SK-N-SH treated with all-trans-retinoic acid at 6 μM for 48 hours (cell line): ENCODE measurements at regions not wholly inside any gene's neighbourhood (a gene's known extent, or its start where the extent isn't known, plus 50 kb on each side); places are given as distances from the start of the nearest gene placed in this dataset.
"Not testable (repeated sequence)": the region's sequence is repeated elsewhere in the genome, so short reads cannot be mapped to it uniquely, and the experiment has no call there.

Experiments used
- ATAC-seq: fragments of 200-7000 bp; cut with Tn5 transposase; 3 replicates; pipeline ENCODE4 v1.9.1; 2020; ENCODE audit warnings: mild to moderate bottlenecking, moderate library complexity
- ARNTL ChIP-seq: fragments of 450-650 bp; formaldehyde crosslinking; IDR thresholded peaks from 2 replicates; pipeline ENCODE4 v1.5.0; 2020; ENCODE audit warnings: low read depth, mild to moderate bottlenecking, moderate library complexity, borderline replicate concordance
- BACH2 ChIP-seq: fragments of 250-450 bp; sonication (Bioruptor Pico); IDR thresholded peaks from 2 replicates; pipeline ENCODE4 v1.9.0; 2021; ENCODE audit warnings: mild to moderate bottlenecking, borderline replicate concordance
- CSDC2 ChIP-seq: fragments of 250-450 bp; sonication (Bioruptor Pico); IDR thresholded peaks from 2 replicates; pipeline ENCODE4 v1.5.0; 2020; ENCODE audit warnings: mild to moderate bottlenecking, moderate library complexity
- ESRRG ChIP-seq: fragments of 250-450 bp; sonication (Bioruptor Pico); IDR thresholded peaks from 2 replicates; pipeline ENCODE4 v1.6.1; 2021; ENCODE audit warnings: mild to moderate bottlenecking
- GLIS3 ChIP-seq: fragments of 250-450 bp; sonication (Bioruptor Pico); IDR thresholded peaks from 2 replicates; pipeline ENCODE4 v1.5.0; 2020; ENCODE audit warnings: mild to moderate bottlenecking, moderate library complexity
- ISL1 ChIP-seq: fragments of 250-450 bp; sonication (Bioruptor Pico); IDR thresholded peaks from 2 replicates; pipeline ENCODE4 v2.1.2; 2022; ENCODE audit warnings: mild to moderate bottlenecking, moderate library complexity
- OSR1 ChIP-seq: fragments of 250-450 bp; sonication (Bioruptor Pico); IDR thresholded peaks from 2 replicates; pipeline ENCODE4 v1.8.0; 2022; ENCODE audit warnings: moderate library complexity, mild to moderate bottlenecking, inconsistent platforms
- PPARA ChIP-seq: fragments of 250-450 bp; sonication (Bioruptor Pico); IDR thresholded peaks from 2 replicates; pipeline ENCODE4 v1.5.0; 2020; ENCODE audit warnings: mild to moderate bottlenecking, borderline replicate concordance
- RARB ChIP-seq: fragments of 250-450 bp; sonication (Bioruptor Pico); IDR thresholded peaks from 2 replicates; pipeline ENCODE4 v1.8.0; 2021; ENCODE audit warnings: mild to moderate bottlenecking, moderate library complexity
- SNAI2 ChIP-seq: fragments of 250-450 bp; sonication (Bioruptor Pico); IDR thresholded peaks from 2 replicates; pipeline ENCODE4 v1.5.0; 2020; ENCODE audit warnings: mild to moderate bottlenecking, moderate library complexity
- TCF4 ChIP-seq: fragments of 250-450 bp; sonication (Bioruptor Pico); IDR thresholded peaks from 2 replicates; pipeline ENCODE4 v1.8.0; 2021; ENCODE audit warnings: mild to moderate bottlenecking, moderate library complexity, borderline replicate concordance
- TOX ChIP-seq: fragments of 250-450 bp; sonication (Bioruptor Pico); IDR thresholded peaks from 2 replicates; pipeline ENCODE4 v1.8.0; 2021; ENCODE audit warnings: mild to moderate bottlenecking, moderate library complexity, borderline replicate concordance
- ZFP3 ChIP-seq: fragments of 250-450 bp; sonication (Bioruptor Pico); IDR thresholded peaks from 2 replicates; pipeline ENCODE4 v1.5.0; 2020; ENCODE audit warnings: mild to moderate bottlenecking, moderate library complexity
- ZNF565 ChIP-seq: fragments of 450-650 bp; formaldehyde crosslinking; conservative IDR thresholded peaks from 2 replicates; pipeline ENCODE4 v1.5.0; 2020; ENCODE audit warnings: low read depth, mild to moderate bottlenecking, moderate library complexity
- ZNF70 ChIP-seq: fragments of 450-650 bp; formaldehyde crosslinking; IDR thresholded peaks from 2 replicates; pipeline ENCODE4 v1.5.0; 2020; ENCODE audit warnings: mild to moderate bottlenecking, moderate library complexity
- TF ChIP-seq, protein P1 (sequence below): fragments of 250-450 bp; sonication (Bioruptor Pico); IDR thresholded peaks from 2 replicates; pipeline ENCODE4 v1.5.1; 2021; ENCODE audit warnings: mild to moderate bottlenecking, moderate library complexity
- TF ChIP-seq, protein P2 (sequence below): fragments of 250-450 bp; sonication (Bioruptor Pico); IDR thresholded peaks from 2 replicates; pipeline ENCODE4 v1.8.0; 2021; ENCODE audit warnings: low read depth, mild to moderate bottlenecking, moderate library complexity, borderline replicate concordance
- TF ChIP-seq, protein P3 (sequence below): fragments of 250-450 bp; sonication (Bioruptor Pico); IDR thresholded peaks from 2 replicates; pipeline ENCODE4 v1.5.0; 2020; ENCODE audit warnings: mild to moderate bottlenecking, moderate library complexity
- TF ChIP-seq, protein P4 (sequence below): fragments of 250-450 bp; sonication (Bioruptor Pico); IDR thresholded peaks from 2 replicates; pipeline ENCODE4 v1.8.0; 2020; ENCODE audit warnings: mild to moderate bottlenecking, moderate library complexity, borderline replicate concordance

DNA sequence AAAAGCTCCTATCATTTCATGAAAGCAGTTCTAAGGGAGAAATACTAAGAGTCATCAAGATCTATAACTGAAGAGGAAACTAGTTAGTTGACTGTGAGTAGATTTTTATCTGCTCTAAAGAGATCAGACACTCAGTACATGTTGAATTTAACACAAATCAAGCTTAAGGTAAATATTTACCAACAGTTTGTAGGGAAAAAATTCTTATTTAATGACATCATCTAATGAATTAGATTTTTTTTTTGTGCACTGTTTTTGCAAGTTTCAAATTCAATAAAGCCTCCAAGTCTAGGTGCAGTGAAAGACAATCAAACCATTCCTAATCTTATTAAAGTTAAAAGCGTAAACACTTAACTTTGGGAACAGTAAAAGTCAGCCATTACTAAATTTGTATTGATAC lies 93.0 kb upstream of the PRKD1 start (continued):
- TF ChIP-seq, protein P1, sequence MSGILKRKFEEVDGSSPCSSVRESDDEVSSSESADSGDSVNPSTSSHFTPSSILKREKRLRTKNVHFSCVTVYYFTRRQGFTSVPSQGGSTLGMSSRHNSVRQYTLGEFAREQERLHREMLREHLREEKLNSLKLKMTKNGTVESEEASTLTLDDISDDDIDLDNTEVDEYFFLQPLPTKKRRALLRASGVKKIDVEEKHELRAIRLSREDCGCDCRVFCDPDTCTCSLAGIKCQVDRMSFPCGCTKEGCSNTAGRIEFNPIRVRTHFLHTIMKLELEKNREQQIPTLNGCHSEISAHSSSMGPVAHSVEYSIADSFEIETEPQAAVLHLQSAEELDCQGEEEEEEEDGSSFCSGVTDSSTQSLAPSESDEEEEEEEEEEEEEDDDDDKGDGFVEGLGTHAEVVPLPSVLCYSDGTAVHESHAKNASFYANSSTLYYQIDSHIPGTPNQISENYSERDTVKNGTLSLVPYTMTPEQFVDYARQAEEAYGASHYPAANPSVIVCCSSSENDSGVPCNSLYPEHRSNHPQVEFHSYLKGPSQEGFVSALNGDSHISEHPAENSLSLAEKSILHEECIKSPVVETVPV (CRISPR knock-in tag) = no peak
- TF ChIP-seq PPARA (no peak), GLIS3 (CRISPR knock-in tag) (no peak), ZFP3 (CRISPR knock-in tag) (no peak), ISL1 (CRISPR knock-in tag) (no peak), ZNF70 (CRISPR knock-in tag) (no peak), RARB (CRISPR knock-in tag) (no peak), OSR1 (CRISPR knock-in tag) (no peak)
- TF ChIP-seq, protein P2, sequence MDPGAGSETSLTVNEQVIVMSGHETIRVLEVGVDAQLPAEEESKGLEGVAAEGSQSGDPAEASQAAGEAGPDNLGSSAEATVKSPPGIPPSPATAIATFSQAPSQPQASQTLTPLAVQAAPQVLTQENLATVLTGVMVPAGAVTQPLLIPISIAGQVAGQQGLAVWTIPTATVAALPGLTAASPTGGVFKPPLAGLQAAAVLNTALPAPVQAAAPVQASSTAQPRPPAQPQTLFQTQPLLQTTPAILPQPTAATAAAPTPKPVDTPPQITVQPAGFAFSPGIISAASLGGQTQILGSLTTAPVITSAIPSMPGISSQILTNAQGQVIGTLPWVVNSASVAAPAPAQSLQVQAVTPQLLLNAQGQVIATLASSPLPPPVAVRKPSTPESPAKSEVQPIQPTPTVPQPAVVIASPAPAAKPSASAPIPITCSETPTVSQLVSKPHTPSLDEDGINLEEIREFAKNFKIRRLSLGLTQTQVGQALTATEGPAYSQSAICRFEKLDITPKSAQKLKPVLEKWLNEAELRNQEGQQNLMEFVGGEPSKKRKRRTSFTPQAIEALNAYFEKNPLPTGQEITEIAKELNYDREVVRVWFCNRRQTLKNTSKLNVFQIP (CRISPR knock-in tag) = no peak

DNA sequence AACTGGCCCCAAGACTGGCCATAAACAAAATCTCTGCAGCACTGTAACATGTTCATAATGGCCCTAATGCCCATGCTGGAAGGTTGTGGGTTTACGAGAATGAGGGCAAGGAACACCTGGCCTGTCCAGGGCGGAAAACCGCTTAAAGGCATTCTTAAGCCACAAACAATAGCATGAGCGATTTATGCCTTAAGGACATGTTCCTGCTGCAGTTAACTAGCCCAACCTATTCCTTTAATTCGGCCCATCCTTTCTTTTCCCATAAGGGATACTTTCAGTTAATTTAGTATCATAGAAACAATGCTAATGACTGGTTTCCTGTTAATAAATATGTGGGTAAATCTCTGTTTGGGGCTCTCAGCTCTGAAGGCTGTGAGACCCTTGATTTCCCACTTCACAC lies 95.7 kb upstream of the PRKD1 start:
- not testable (repeated sequence) for ATAC-seq

DNA sequence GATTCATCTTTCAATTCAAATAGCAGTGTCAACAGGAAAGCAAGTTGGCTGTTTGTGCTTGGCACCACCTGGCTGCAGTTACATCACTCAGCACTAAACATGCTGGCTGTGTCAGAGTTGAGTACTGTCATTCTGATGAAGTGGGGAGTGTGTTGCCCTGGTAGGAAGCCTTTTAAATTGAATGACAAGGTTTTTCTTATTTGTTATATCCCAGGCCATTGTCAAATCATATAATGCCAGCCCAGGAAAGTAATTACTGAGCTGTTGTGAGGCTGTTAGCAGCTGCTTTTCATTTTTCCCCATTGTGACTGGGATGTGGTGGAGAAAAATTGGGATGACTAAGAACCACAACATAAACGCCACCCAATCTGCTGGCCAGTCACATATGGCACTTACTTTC lies 106.5 kb upstream of the PRKD1 start:
- ATAC-seq = no peak
- no peak for TF ChIP-seq CSDC2 (CRISPR knock-in tag)
- TF ChIP-seq PPARA = no peak
- TF ChIP-seq BACH2 = no peak
- TF ChIP-seq, protein P1 (CRISPR knock-in tag) = no peak
- TF ChIP-seq OSR1 (CRISPR knock-in tag) = no peak
- TF ChIP-seq ZNF565 (CRISPR knock-in tag) = no peak
- TF ChIP-seq ARNTL (CRISPR knock-in tag) = no peak
- TF ChIP-seq ZFP3 (CRISPR knock-in tag) = no peak
- TF ChIP-seq TOX (CRISPR knock-in tag) = no peak
- TF ChIP-seq, protein P2 (CRISPR knock-in tag) = no peak
- TF ChIP-seq TCF4 (CRISPR knock-in tag) = no peak
- TF ChIP-seq, protein P3, sequence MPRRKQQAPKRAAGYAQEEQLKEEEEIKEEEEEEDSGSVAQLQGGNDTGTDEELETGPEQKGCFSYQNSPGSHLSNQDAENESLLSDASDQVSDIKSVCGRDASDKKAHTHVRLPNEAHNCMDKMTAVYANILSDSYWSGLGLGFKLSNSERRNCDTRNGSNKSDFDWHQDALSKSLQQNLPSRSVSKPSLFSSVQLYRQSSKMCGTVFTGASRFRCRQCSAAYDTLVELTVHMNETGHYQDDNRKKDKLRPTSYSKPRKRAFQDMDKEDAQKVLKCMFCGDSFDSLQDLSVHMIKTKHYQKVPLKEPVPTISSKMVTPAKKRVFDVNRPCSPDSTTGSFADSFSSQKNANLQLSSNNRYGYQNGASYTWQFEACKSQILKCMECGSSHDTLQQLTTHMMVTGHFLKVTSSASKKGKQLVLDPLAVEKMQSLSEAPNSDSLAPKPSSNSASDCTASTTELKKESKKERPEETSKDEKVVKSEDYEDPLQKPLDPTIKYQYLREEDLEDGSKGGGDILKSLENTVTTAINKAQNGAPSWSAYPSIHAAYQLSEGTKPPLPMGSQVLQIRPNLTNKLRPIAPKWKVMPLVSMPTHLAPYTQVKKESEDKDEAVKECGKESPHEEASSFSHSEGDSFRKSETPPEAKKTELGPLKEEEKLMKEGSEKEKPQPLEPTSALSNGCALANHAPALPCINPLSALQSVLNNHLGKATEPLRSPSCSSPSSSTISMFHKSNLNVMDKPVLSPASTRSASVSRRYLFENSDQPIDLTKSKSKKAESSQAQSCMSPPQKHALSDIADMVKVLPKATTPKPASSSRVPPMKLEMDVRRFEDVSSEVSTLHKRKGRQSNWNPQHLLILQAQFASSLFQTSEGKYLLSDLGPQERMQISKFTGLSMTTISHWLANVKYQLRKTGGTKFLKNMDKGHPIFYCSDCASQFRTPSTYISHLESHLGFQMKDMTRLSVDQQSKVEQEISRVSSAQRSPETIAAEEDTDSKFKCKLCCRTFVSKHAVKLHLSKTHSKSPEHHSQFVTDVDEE (CRISPR knock-in tag) = no peak
- TF ChIP-seq ESRRG (CRISPR knock-in tag) = no peak
- TF ChIP-seq SNAI2 = no peak
- no peak for TF ChIP-seq RARB (CRISPR knock-in tag)
- no peak for TF ChIP-seq ZNF70 (CRISPR knock-in tag)
- TF ChIP-seq, protein P4, sequence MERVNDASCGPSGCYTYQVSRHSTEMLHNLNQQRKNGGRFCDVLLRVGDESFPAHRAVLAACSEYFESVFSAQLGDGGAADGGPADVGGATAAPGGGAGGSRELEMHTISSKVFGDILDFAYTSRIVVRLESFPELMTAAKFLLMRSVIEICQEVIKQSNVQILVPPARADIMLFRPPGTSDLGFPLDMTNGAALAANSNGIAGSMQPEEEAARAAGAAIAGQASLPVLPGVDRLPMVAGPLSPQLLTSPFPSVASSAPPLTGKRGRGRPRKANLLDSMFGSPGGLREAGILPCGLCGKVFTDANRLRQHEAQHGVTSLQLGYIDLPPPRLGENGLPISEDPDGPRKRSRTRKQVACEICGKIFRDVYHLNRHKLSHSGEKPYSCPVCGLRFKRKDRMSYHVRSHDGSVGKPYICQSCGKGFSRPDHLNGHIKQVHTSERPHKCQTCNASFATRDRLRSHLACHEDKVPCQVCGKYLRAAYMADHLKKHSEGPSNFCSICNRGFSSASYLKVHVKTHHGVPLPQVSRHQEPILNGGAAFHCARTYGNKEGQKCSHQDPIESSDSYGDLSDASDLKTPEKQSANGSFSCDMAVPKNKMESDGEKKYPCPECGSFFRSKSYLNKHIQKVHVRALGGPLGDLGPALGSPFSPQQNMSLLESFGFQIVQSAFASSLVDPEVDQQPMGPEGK = no peak
